GM18505 (cell line): ENCODE measurements at regions not wholly inside any gene's neighbourhood (a gene's known extent, or its start where the extent isn't known, plus 50 kb on each side); places are given as distances from the start of the nearest gene placed in this dataset.
"Not testable (repeated sequence)": the region's sequence is repeated elsewhere in the genome, so short reads cannot be mapped to it uniquely, and the experiment has no call there.

Experiments used
- ATAC-seq: cut with Tn5 transposase; IDR thresholded peaks from one replicate; pipeline ENCODE4 v1.9.1; 2021; ENCODE audit not compliant: unreplicated experiment
- POLR2A ChIP-seq: IDR thresholded peaks from 4 replicates; pipeline ENCODE4 v1.6.1; 2011; ENCODE audit warnings: borderline replicate concordance; ENCODE audit not compliant: insufficient read depth, insufficient read length; ENCODE audit errors: extremely low read depth

- no peak for TF ChIP-seq POLR2A
- no peak for ATAC-seq
Measured at GRCh38 chr14:37726708-37727107, 131.3 kb downstream of the TTC6 start.

- no peak for TF ChIP-seq POLR2A
- ATAC-seq = no peak
Measured at GRCh38 chr14:37729218-37729617, 133.8 kb downstream of the TTC6 start.

- ATAC-seq = no peak
- TF ChIP-seq POLR2A = no peak
Measured at GRCh38 chr14:37731094-37731493, 135.7 kb downstream of the TTC6 start.

GRCh38 chr14:37745657-37746056, 150.2 kb downstream of the TTC6 start:
- TF ChIP-seq POLR2A = no peak
- ATAC-seq = no peak

- ATAC-seq = no peak
- TF ChIP-seq POLR2A = no peak
Measured at GRCh38 chr14:37746140-37746832, 150.9 kb downstream of the TTC6 start.

GRCh38 chr14:37753459-37753858, 158.0 kb downstream of the TTC6 start:
- TF ChIP-seq POLR2A = no peak
- ATAC-seq = no peak

- not testable (repeated sequence) for ATAC-seq
Measured at GRCh38 chr14:37760275-37760674, 164.8 kb downstream of the TTC6 start.

- no peak for ATAC-seq
- TF ChIP-seq POLR2A = no peak
Measured at GRCh38 chr14:37763266-37763665, 167.8 kb downstream of the TTC6 start.

GRCh38 chr14:37772283-37772682, 176.9 kb downstream of the TTC6 start:
- not testable (repeated sequence) for ATAC-seq

GRCh38 chr14:37776791-37777499, 181.5 kb downstream of the TTC6 start:
- TF ChIP-seq POLR2A = no peak
- no peak for ATAC-seq

GRCh38 chr14:37778135-37778943, 182.9 kb downstream of the TTC6 start:
- no peak for ATAC-seq
- no peak for TF ChIP-seq POLR2A

GRCh38 chr14:37779480-37779879, 184.1 kb downstream of the TTC6 start:
- no peak for TF ChIP-seq POLR2A
- ATAC-seq = no peak

GRCh38 chr14:37780731-37781130, 185.3 kb downstream of the TTC6 start:
- not testable (repeated sequence) for ATAC-seq

- not testable (repeated sequence) for ATAC-seq
Measured at GRCh38 chr14:37784203-37784826, 188.9 kb downstream of the TTC6 start.

GRCh38 chr14:37784827-37785223, 189.4 kb downstream of the TTC6 start:
- not testable (repeated sequence) for ATAC-seq

GRCh38 chr14:37785298-37785697, 189.9 kb downstream of the TTC6 start:
- ATAC-seq = not testable (repeated sequence)

- ATAC-seq = not testable (repeated sequence)
Measured at GRCh38 chr14:37786114-37786625, 190.7 kb downstream of the TTC6 start.
